ENCODE measurements at regions not wholly inside any gene's neighbourhood (a gene's known extent, or its start where the extent isn't known, plus 50 kb on each side); places are given as distances from the start of the nearest gene placed in this dataset.

GRCh38 chr12:92503029-92503931 is 199.5 kb upstream of the PLEKHG7 start:
- intact Hi-C loops (cut with micrococcal nuclease), result loop anchor here (1.0 to 10.0 kb wide), 9 partner anchors 14 to 724 kb away; partner anchors contain the start of gene EEA1
- Mint-ChIP-seq H3K27ac (peak overlapping the region; percentile 92), H3K9me3 (no peaks in the 10 kb centered on the region), H3K36me3 (no peaks in the 10 kb centered on the region), H3K4me3 (peak overlapping the region; percentile 18), H3K4me1 (ENCODE audit: low read depth) (peaks cover 51% of the 10 kb centered on the region), H3K27me3 (no peaks in the 10 kb centered on the region)
- ChIA-PET POLR2A (interaction anchor here (0.7 to 2.0 kb wide), 11 partner anchors 9 to 357 kb away, joined by 3 to 18 read pairs (median 5); partner anchors contain the start of gene BTG1), CTCF (interaction anchor here (0.6 to 7.6 kb wide), 34 partner anchors 9 to 1122 kb away, joined by 3 to 77 read pairs (median 4); partner anchors contain the start of gene BTG1)
- DNase-seq, result peak; percentile 63

GRCh38 chr12:92502417-92503028 is 200.3 kb upstream of the PLEKHG7 start:
- peak; percentile 58 for DNase-seq
- intact Hi-C loops (cut with micrococcal nuclease), result loop anchor here (1.0 to 10.0 kb wide), 12 partner anchors 14 to 724 kb away; partner anchors contain the start of gene EEA1

GRCh38 chr12:92496790-92497189 is 206.0 kb upstream of the PLEKHG7 start:
- ChIA-PET CTCF (no interaction called here), POLR2A (no interaction called here)
- H3K4me1 Mint-ChIP-seq (ENCODE audit: low read depth), result peaks cover 21% of the 10 kb centered on the region
- intact Hi-C loops (cut with micrococcal nuclease), result no loop called here
- no peak for DNase-seq
- H3K27me3 Mint-ChIP-seq, result no peaks in the 10 kb centered on the region
- H3K4me3 Mint-ChIP-seq, result no peak overlapping the region
- no peaks in the 10 kb centered on the region for H3K36me3 Mint-ChIP-seq
- H3K27ac Mint-ChIP-seq, result no peak overlapping the region
- peaks cover 4% of the 10 kb centered on the region for H3K9me3 Mint-ChIP-seq

More at GRCh38 chr12:92502417-92503028, 200.3 kb upstream of the PLEKHG7 start:
- ChIA-PET POLR2A (interaction anchor here (0.7 to 2.0 kb wide), 10 partner anchors 9 to 356 kb away, joined by 3 to 18 read pairs (median 6); partner anchors contain the start of gene BTG1), CTCF (interaction anchor here (0.6 to 7.6 kb wide), 36 partner anchors 9 to 1121 kb away, joined by 3 to 77 read pairs (median 4); partner anchors contain the start of gene BTG1)
- H3K4me3 Mint-ChIP-seq, result peak overlapping the region; percentile 18
- H3K27ac Mint-ChIP-seq, result peak overlapping the region; percentile 92
- no peaks in the 10 kb centered on the region for H3K9me3 Mint-ChIP-seq
- H3K27me3 Mint-ChIP-seq, result no peaks in the 10 kb centered on the region
- no peaks in the 10 kb centered on the region for H3K36me3 Mint-ChIP-seq
- peaks cover 51% of the 10 kb centered on the region for H3K4me1 Mint-ChIP-seq (ENCODE audit: low read depth)

- ChIA-PET POLR2A (interaction anchor here (0.5 kb wide), 1 partner anchor 29 kb away, joined by 3 read pairs; no protein-coding TSS in a partner anchor), CTCF (interaction anchor here (1.5 kb wide), 1 partner anchor 88 kb away, joined by 3 read pairs; no protein-coding TSS in a partner anchor)
- H3K9me3 Mint-ChIP-seq, result peaks cover 8% of the 10 kb centered on the region
- no peak overlapping the region for H3K27ac Mint-ChIP-seq
- peaks cover 18% of the 10 kb centered on the region for H3K4me1 Mint-ChIP-seq (ENCODE audit: low read depth)
- DNase-seq, result no peak
- H3K4me3 Mint-ChIP-seq, result no peak overlapping the region
- no peaks in the 10 kb centered on the region for H3K36me3 Mint-ChIP-seq
- intact Hi-C loops (cut with micrococcal nuclease), result no loop called here
- no peaks in the 10 kb centered on the region for H3K27me3 Mint-ChIP-seq
Observed at GRCh38 chr12:92495108-92495507, 207.7 kb upstream of the PLEKHG7 start.

- no peak overlapping the region for H3K4me3 Mint-ChIP-seq
- peak overlapping the region; percentile 61 for H3K27ac Mint-ChIP-seq
- intact Hi-C loops (cut with micrococcal nuclease), result no loop called here
- peaks cover 8% of the 10 kb centered on the region for H3K9me3 Mint-ChIP-seq
- POLR2A ChIA-PET, result interaction anchor here (1.1 kb wide), 3 partner anchors 9 to 12 kb away, joined by 3 to 5 read pairs (median 4); no protein-coding TSS in a partner anchor
- H3K27me3 Mint-ChIP-seq, result no peaks in the 10 kb centered on the region
- DNase-seq, result peak; percentile 19
- CTCF ChIA-PET, result interaction anchor here (1.1 to 2.5 kb wide), 4 partner anchors 8 to 87 kb away, joined by 3 to 7 read pairs (median 3); no protein-coding TSS in a partner anchor
- peaks cover 20% of the 10 kb centered on the region for H3K4me1 Mint-ChIP-seq (ENCODE audit: low read depth)
- no peaks in the 10 kb centered on the region for H3K36me3 Mint-ChIP-seq
Observed at GRCh38 chr12:92493816-92494215, 209.0 kb upstream of the PLEKHG7 start.

- no peaks in the 10 kb centered on the region for H3K36me3 Mint-ChIP-seq
- peaks cover 24% of the 10 kb centered on the region for H3K4me1 Mint-ChIP-seq (ENCODE audit: low read depth)
- no peak for DNase-seq
- H3K9me3 Mint-ChIP-seq, result peaks cover 8% of the 10 kb centered on the region
- CTCF ChIA-PET, result interaction anchor here (1.1 to 2.5 kb wide), 3 partner anchors 9 to 16 kb away, joined by 3 to 7 read pairs (median 3); no protein-coding TSS in a partner anchor
- H3K4me3 Mint-ChIP-seq, result no peak overlapping the region
- POLR2A ChIA-PET, result no interaction called here
- no peaks in the 10 kb centered on the region for H3K27me3 Mint-ChIP-seq
- no peak overlapping the region for H3K27ac Mint-ChIP-seq
- intact Hi-C loops (cut with micrococcal nuclease), result no loop called here
Observed at GRCh38 chr12:92492995-92493394, 209.8 kb upstream of the PLEKHG7 start.

- ChIA-PET CTCF (interaction anchor here (2.5 kb wide), 1 partner anchor 10 kb away, joined by 7 read pairs; no protein-coding TSS in a partner anchor), POLR2A (interaction anchor here (0.6 kb wide), 1 partner anchor 122 kb away, joined by 3 read pairs; no protein-coding TSS in a partner anchor)
- Mint-ChIP-seq H3K4me1 (ENCODE audit: low read depth) (peaks cover 24% of the 10 kb centered on the region), H3K4me3 (no peak overlapping the region), H3K27ac (no peak overlapping the region), H3K27me3 (no peaks in the 10 kb centered on the region), H3K9me3 (peaks cover 8% of the 10 kb centered on the region), H3K36me3 (no peaks in the 10 kb centered on the region)
- no peak for DNase-seq
- intact Hi-C loops (cut with micrococcal nuclease), result no loop called here
Observed at GRCh38 chr12:92492291-92492690, 210.5 kb upstream of the PLEKHG7 start.

GRCh38 chr12:92489781-92490180 is 213.0 kb upstream of the PLEKHG7 start:
- POLR2A ChIA-PET, result no interaction called here
- H3K27ac Mint-ChIP-seq, result no peak overlapping the region
- no peak overlapping the region for H3K4me3 Mint-ChIP-seq

GRCh38 chr12:92488735-92489134 is 214.1 kb upstream of the PLEKHG7 start:
- Mint-ChIP-seq H3K27me3 (no peaks in the 10 kb centered on the region), H3K9me3 (peaks cover 8% of the 10 kb centered on the region), H3K4me3 (no peak overlapping the region), H3K4me1 (ENCODE audit: low read depth) (peaks cover 27% of the 10 kb centered on the region), H3K27ac (no peak overlapping the region), H3K36me3 (no peaks in the 10 kb centered on the region)
- intact Hi-C loops (cut with micrococcal nuclease), result loop anchor here (2.0 kb wide), 1 partner anchor 14 kb away; no protein-coding TSS in a partner anchor
- ChIA-PET POLR2A (no interaction called here), CTCF (no interaction called here)
- DNase-seq, result no peak

More at GRCh38 chr12:92489781-92490180, 213.0 kb upstream of the PLEKHG7 start:
- CTCF ChIA-PET, result interaction anchor here (0.9 kb wide), 1 partner anchor 14 kb away, joined by 3 read pairs; no protein-coding TSS in a partner anchor
- H3K9me3 Mint-ChIP-seq, result peaks cover 8% of the 10 kb centered on the region
- peaks cover 34% of the 10 kb centered on the region for H3K4me1 Mint-ChIP-seq (ENCODE audit: low read depth)
- intact Hi-C loops (cut with micrococcal nuclease), result loop anchor here (2.0 kb wide), 1 partner anchor 13 kb away; no protein-coding TSS in a partner anchor
- no peak for DNase-seq
- no peaks in the 10 kb centered on the region for H3K27me3 Mint-ChIP-seq
- H3K36me3 Mint-ChIP-seq, result no peaks in the 10 kb centered on the region

GRCh38 chr12:92487138-92487485 is 215.7 kb upstream of the PLEKHG7 start:
- Mint-ChIP-seq H3K27ac (no peak overlapping the region), H3K4me1 (ENCODE audit: low read depth) (peaks cover 23% of the 10 kb centered on the region), H3K9me3 (peaks cover 7% of the 10 kb centered on the region), H3K4me3 (no peak overlapping the region), H3K27me3 (no peaks in the 10 kb centered on the region), H3K36me3 (no peaks in the 10 kb centered on the region)
- intact Hi-C loops (cut with micrococcal nuclease), result no loop called here
- ChIA-PET POLR2A (no interaction called here), CTCF (interaction anchor here (0.6 to 1.6 kb wide), 3 partner anchors 15 to 345 kb away, joined by 3 to 6 read pairs (median 4); no protein-coding TSS in a partner anchor)
- no peak for DNase-seq

GRCh38 chr12:92486443-92487137 is 216.2 kb upstream of the PLEKHG7 start:
- ChIA-PET POLR2A (no interaction called here), CTCF (interaction anchor here (1.2 to 1.6 kb wide), 2 partner anchors 16 to 31 kb away, joined by 4 to 6 read pairs; no protein-coding TSS in a partner anchor)
- Mint-ChIP-seq H3K9me3 (peaks cover 2% of the 10 kb centered on the region), H3K4me3 (no peak overlapping the region), H3K4me1 (ENCODE audit: low read depth) (peaks cover 23% of the 10 kb centered on the region), H3K36me3 (no peaks in the 10 kb centered on the region), H3K27ac (no peak overlapping the region), H3K27me3 (no peaks in the 10 kb centered on the region)
- DNase-seq, result no peak
- intact Hi-C loops (cut with micrococcal nuclease), result no loop called here

Data from activated CD4-positive, alpha-beta memory T cell treated with anti-CD3 and anti-CD28 coated beads for 36 hours (primary cell).